ENCODE measurements at regions not wholly inside any gene's neighbourhood (a gene's known extent, or its start where the extent isn't known, plus 50 kb on each side); places are given as distances from the start of the nearest gene placed in this dataset.

- no peak for TF ChIP-seq CTCF (IDR thresholded peaks at IDR 0.05; ENCODE audit: extremely low read depth, insufficient read depth, missing control alignments)
- no peak for DNase-seq (ENCODE audit: low spot score)
- in situ Hi-C loops (cut with MboI; ENCODE audit: low pct_unique_long_range_greater_than_20kb, low sequenced_read_pairs, unreplicated experiment), result no loop called here
Measured at GRCh38 chr6:166056637-166057036, 111.0 kb downstream of the TBXT start.

- TF ChIP-seq CTCF (IDR thresholded peaks at IDR 0.05; ENCODE audit: extremely low read depth, insufficient read depth, missing control alignments), result no peak
- in situ Hi-C loops (cut with MboI; ENCODE audit: low pct_unique_long_range_greater_than_20kb, low sequenced_read_pairs, unreplicated experiment), result no loop called here
- DNase-seq (ENCODE audit: low spot score), result no peak
Measured at GRCh38 chr6:166055801-166056200, 111.8 kb downstream of the TBXT start.

DNA sequence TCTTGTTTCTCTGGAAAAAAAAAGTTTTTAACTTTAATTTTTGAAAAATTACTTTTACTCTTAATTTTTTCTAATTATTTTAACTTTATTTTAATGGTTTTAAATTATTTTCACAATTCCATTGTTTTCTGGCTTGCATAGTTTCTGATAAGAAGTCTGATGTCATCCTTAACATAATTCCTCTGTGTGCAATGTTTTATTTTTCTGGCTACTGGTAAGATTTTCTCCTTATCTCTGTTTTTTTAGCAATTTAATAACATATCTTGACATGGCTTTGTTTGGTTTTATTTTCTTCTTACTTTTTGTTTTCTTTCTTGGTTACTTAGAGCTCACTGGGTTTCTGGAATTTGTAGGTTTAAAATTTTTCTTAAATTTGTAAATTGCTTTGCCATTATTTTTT lies 114.8 kb downstream of the TBXT start:
- in situ Hi-C loops (cut with MboI; ENCODE audit: low pct_unique_long_range_greater_than_20kb, low sequenced_read_pairs, unreplicated experiment), result no loop called here
- no peak for TF ChIP-seq CTCF (IDR thresholded peaks at IDR 0.05; ENCODE audit: extremely low read depth, insufficient read depth, missing control alignments)

DNA sequence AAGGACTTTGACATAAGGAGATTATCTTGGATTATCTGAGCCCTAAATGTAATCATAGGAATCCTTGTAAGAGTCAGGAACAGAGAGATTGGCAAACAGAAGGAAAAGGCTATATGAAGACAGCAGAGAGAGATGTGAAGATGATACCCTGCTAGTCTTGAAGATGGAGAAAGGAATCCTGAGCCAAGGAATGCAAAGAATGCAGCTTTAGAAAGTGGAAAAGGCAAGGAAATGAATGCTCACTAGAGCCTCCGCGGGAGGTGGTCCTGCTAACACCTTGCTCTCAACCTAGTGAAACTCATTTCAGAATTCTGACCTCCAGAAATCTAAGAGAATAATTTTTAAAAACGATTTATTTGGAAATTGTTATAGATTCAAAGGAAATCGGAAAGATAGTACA lies 117.1 kb downstream of the TBXT start:
- no peak for TF ChIP-seq CTCF (IDR thresholded peaks at IDR 0.05; ENCODE audit: extremely low read depth, insufficient read depth, missing control alignments)
- in situ Hi-C loops (cut with MboI; ENCODE audit: low pct_unique_long_range_greater_than_20kb, low sequenced_read_pairs, unreplicated experiment), result no loop called here

More for the DNA sequence above, 114.8 kb downstream of the TBXT start:
- no peak for DNase-seq (ENCODE audit: low spot score)

DNA sequence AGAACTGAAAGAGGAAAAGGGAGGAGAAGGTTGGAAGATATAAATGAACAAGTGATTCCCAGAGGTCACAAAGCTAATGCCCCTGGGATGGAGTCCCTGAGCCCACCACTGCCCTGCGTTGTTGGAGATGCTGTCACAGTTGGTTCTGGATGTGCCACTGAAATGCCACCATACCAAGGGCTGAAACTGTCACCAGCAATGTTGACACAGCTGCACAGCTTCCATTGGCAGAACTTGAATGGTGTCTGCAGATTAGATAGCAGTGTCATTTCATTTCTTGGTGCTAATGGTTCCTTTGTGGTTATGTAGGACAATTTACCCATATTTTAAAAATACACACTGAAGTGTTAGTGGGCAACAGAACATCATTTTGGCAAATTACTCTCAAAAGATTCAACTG lies 120.7 kb downstream of the TBXT start:
- TF ChIP-seq CTCF (IDR thresholded peaks at IDR 0.05; ENCODE audit: extremely low read depth, insufficient read depth, missing control alignments), result no peak
- in situ Hi-C loops (cut with MboI; ENCODE audit: low pct_unique_long_range_greater_than_20kb, low sequenced_read_pairs, unreplicated experiment), result no loop called here
- no peak for DNase-seq (ENCODE audit: low spot score)

More for the DNA sequence above, 117.1 kb downstream of the TBXT start:
- no peak for DNase-seq (ENCODE audit: low spot score)

- no peak for DNase-seq (ENCODE audit: low spot score)
- TF ChIP-seq CTCF (IDR thresholded peaks at IDR 0.05; ENCODE audit: extremely low read depth, insufficient read depth, missing control alignments), result no peak
- in situ Hi-C loops (cut with MboI; ENCODE audit: low pct_unique_long_range_greater_than_20kb, low sequenced_read_pairs, unreplicated experiment), result no loop called here
Measured at GRCh38 chr6:166046226-166046625, 121.4 kb downstream of the TBXT start.

GRCh38 chr6:166045860-166046200 lies 121.8 kb downstream of the TBXT start:
- in situ Hi-C loops (cut with MboI; ENCODE audit: low pct_unique_long_range_greater_than_20kb, low sequenced_read_pairs, unreplicated experiment), result no loop called here
- DNase-seq (ENCODE audit: low spot score), result no peak

More at GRCh38 chr6:166045860-166046200, 121.8 kb downstream of the TBXT start:
- TF ChIP-seq CTCF (IDR thresholded peaks at IDR 0.05; ENCODE audit: extremely low read depth, insufficient read depth, missing control alignments), result no peak

Measured in GM13977 (cell line).